Breast epithelium (tissue), 4 donors: ENCODE measurements at regions not wholly inside any gene's neighbourhood (a gene's known extent, or its start where the extent isn't known, plus 50 kb on each side); places are given as distances from the start of the nearest gene placed in this dataset.
"Not testable (repeated sequence)": the region's sequence is repeated elsewhere in the genome, so short reads cannot be mapped to it uniquely, and the experiment has no call there.

Source experiments
- DNase-seq, 2 donors: peaks; one replicate each; pipeline ENCODE4 v3.0.0-alpha.2; 2019; ENCODE audit warnings: low spot score in 2 of 2
- H3K27ac ChIP-seq, 2 donors: fragments of 200-600 bp; sonication (generic) in 1 of 2; one replicate each; pipeline ENCODE4 v1.5.1; 2016 to 2019; ENCODE audit warnings: mild to moderate bottlenecking in 1 of 2
- H3K27me3 ChIP-seq, 2 donors: fragments of 200-600 bp; sonication (generic) in 1 of 2; one replicate each; pipeline versions ENCODE4 v1.5.1 to v1.6.0; 2017 to 2019; ENCODE audit warnings: control low read depth in 1 of 2, mild to moderate bottlenecking in 1 of 2
- H3K36me3 ChIP-seq: fragments of 200-600 bp; one replicate; pipeline ENCODE4 v1.5.1; 2019
- H3K4me1 ChIP-seq, 2 donors: fragments of 200-600 bp; sonication (generic); one replicate each; pipeline ENCODE4 v1.5.1; 2016 to 2019; ENCODE audit warnings: control low read depth in 1 of 2
- H3K4me3 ChIP-seq, 3 donors: fragments of 200-600 bp; sonication (generic); 1 replicate in 2 of 3; 2 replicates in 1 of 3; pipeline ENCODE4 v1.5.1; 2016 to 2019; ENCODE audit warnings: mild to moderate bottlenecking in 3 of 3, moderate library complexity in 2 of 3
- H3K9me3 ChIP-seq, 2 donors: fragments of 200-600 bp; sonication (generic) in 1 of 2; one replicate each; pipeline ENCODE4 v1.5.1; 2016 to 2019; ENCODE audit warnings: control low read depth in 1 of 2
- CTCF ChIP-seq, 3 donors: fragments of 450-650 bp; IDR thresholded peaks; one replicate each; pipeline ENCODE4 v1.5.1; 2016 to 2017; ENCODE audit warnings: antibody characterized with exemption in 3 of 3, mild to moderate bottlenecking in 3 of 3, moderate library complexity in 3 of 3
- POLR2A ChIP-seq: fragments of 450-650 bp; IDR thresholded peaks from one replicate; pipeline ENCODE4 v1.6.1; 2016; ENCODE audit warnings: antibody characterized with exemption, mild to moderate bottlenecking, moderate library complexity
- POLR2AphosphoS5 ChIP-seq, 3 donors: sonication (generic); formaldehyde crosslinking; IDR thresholded peaks; one replicate each; pipeline ENCODE4 v1.6.1; 2017; ENCODE audit warnings: antibody characterized with exemption in 3 of 3
- intact Hi-C: fragments of 100-400 bp; cut with DNase I; formaldehyde crosslinking; loops from one replicate; pipeline ENCODE4 v1.15.1; 2023; ENCODE audit warnings: low total_unique reads

DNA sequence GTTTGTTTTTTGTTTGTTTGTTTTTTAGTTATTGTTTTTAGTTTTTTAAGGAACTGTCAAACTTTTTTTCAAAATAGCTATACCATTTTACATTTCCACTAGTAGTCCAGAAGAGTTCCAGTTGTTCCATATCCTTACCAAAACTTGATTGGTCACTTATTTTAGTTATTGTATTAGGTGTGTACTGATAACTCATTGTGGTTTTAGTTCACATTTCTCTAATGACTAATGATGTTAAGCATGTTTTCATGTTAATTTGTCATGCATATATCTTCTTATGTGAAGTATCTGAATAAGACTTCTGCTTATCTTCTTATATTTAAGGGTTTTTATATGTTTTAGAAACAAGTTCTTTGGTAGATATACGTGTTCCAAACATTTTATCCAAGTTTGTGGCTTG lies 89.5 kb downstream of the CD200R1L start:
- Histone ChIP-seq H3K36me3 (no peaks in the 10 kb centered on the region), H3K9me3 (no peaks in the 10 kb centered on the region), H3K27me3 (no peaks in the 10 kb centered on the region), H3K4me1 (no peaks in the 10 kb centered on the region), H3K4me3 (no peak overlapping the region), H3K27ac (no peak overlapping the region)
- DNase-seq = no peak
- TF ChIP-seq POLR2A (no peak), CTCF (IDR thresholded peaks at IDR 0.05) (no peak), POLR2AphosphoS5 (IDR thresholded peaks at IDR 0.05) (no peak)
- intact Hi-C loops = no loop called here

DNA sequence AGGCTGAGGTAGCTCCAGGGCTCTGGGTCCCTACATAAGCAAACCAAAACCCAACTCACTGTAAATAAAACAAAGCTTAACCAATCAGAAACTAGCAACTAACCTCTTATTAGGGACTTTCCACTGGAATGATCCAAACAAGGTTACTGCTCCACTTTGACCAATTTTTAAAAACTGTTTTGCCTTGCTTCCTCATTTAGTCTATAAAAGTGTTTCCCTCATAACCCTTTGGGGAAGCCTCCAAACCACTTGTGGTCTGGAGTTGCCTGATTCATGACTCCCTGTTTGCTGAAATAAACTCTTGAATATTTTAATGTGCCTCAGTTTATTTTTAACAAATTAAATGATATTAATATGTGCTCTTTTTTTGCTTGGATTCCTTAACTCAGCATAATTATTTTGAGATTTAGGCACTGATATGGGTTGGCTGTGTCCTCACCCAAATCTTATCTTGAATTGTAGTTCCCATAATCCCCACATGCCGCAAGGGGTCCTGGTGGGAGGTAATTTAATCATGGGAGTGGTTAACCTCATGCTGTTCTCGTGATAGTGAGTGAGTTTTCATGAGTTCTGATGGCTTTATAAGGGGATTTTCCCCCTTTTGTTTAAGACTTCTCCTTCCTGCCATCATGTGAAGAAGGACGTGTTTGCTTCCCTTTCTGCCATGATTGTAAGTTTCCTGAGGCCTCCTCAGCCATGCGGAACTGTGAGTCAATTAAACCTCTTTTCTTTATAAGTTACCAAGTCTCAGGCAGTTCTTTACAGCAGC lies 90.6 kb downstream of the CD200R1L start:
- Histone ChIP-seq H3K36me3 (no peaks in the 10 kb centered on the region), H3K27ac (no peak overlapping the region), H3K27me3 (no peaks in the 10 kb centered on the region), H3K4me1 (no peaks in the 10 kb centered on the region), H3K9me3 (no peaks in the 10 kb centered on the region), H3K4me3 (no peak overlapping the region)
- TF ChIP-seq POLR2A (no peak), CTCF (IDR thresholded peaks at IDR 0.05) (no peak), POLR2AphosphoS5 (IDR thresholded peaks at IDR 0.05) (no peak)
- intact Hi-C loops = no loop called here
- no peak for DNase-seq

- intact Hi-C loops, DNase-seq, H3K4me3 ChIP-seq, H3K9me3 ChIP-seq, H3K27me3 ChIP-seq, H3K27ac ChIP-seq, H3K36me3 ChIP-seq, H3K4me1 ChIP-seq: not testable (repeated sequence)
Observed at GRCh38 chr3:112755046-112755445, 91.6 kb downstream of the CD200R1L start.

DNA sequence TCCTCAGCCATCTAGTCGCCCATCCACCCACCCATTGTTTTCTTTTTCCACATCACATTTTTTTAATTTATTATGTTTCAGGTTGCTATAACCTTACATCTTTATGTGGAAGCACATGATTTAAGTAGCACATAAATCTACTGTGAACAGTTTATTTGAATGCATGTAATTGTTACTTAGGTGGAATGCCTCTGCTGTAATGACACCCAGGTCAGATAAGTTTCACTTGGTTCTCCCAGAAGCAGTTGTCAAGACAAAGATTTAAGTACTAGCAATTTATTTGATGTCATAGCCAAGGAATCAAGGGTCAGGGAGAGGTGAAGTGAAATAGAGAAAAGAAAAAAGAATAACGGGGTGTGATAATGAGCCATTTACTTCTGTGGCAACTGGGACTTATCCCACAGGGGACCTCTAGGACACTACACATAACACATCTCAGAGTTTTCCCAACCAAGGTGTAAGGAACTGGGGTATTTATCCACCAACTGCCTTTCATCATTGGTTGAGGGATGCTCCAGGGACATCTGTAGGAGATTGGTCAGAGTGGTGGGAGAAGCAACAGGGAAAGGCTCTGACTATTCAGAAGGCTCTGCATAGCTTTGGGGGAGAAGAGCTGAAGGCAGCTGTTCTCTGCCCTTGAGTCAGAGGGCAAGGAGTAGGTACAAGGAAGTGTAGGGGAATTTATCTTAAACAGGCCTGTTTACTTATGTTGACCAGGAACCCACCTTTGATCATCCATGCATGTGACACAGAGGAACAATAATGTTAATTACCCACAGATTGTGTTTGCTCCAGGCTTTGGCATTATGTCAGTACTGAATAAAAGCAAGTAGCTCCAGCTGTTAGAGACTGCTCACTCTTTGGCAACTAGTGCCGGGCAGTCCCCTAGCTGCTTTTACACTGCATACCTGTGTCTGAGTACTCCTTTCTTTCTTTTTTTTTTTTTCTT lies 94.8 kb downstream of the CD200R1L start:
- intact Hi-C loops = no loop called here
- no peak overlapping the region for H3K4me3 ChIP-seq
- no peaks in the 10 kb centered on the region for H3K36me3 ChIP-seq
- TF ChIP-seq POLR2A (no peak), CTCF (IDR thresholded peaks at IDR 0.05) (no peak), POLR2AphosphoS5 (IDR thresholded peaks at IDR 0.05) (no peak)
- H3K27me3 ChIP-seq = no peaks in the 10 kb centered on the region
- H3K27ac ChIP-seq = no peak overlapping the region
- H3K4me1 ChIP-seq = no peaks in the 10 kb centered on the region
- no peak for DNase-seq
- no peaks in the 10 kb centered on the region for H3K9me3 ChIP-seq

- no peak for DNase-seq
- H3K4me1 ChIP-seq = no peaks in the 10 kb centered on the region
- intact Hi-C loops = no loop called here
- no peaks in the 10 kb centered on the region for H3K36me3 ChIP-seq
- no peak overlapping the region for H3K4me3 ChIP-seq
- no peaks in the 10 kb centered on the region for H3K27me3 ChIP-seq
- no peak for TF ChIP-seq CTCF (IDR thresholded peaks at IDR 0.05)
- no peaks in the 10 kb centered on the region for H3K9me3 ChIP-seq
- no peak overlapping the region for H3K27ac ChIP-seq
Observed at GRCh38 chr3:112751061-112751460, 95.6 kb downstream of the CD200R1L start.
